HepG2 (cell line): ENCODE measurements at regions not wholly inside any gene's neighbourhood (a gene's known extent, or its start where the extent isn't known, plus 50 kb on each side); places are given as distances from the start of the nearest gene placed in this dataset.
A peak's percentile ranks its signal among the peaks of the same experiment; 100 is the strongest.

ENCODE experiments used
- ATAC-seq: fragments of 200-7000 bp; cut with Tn5 transposase; 3 replicates; pipeline ENCODE4 v1.9.1; 2020; ENCODE audit warnings: mild to moderate bottlenecking, moderate library complexity
- BruUV-seq: library from RNA; stranded (reverse); fragments of 400-500 nt; replicated peaks from 2 replicates; lab custom pipeline; 2021; lab: Mats Ljungman, UMichigan
- CTCF ChIA-PET: fragments of 300-600 bp; formaldehyde crosslinking; extraction: SDS; loops from one replicate; lab custom pipeline; 2021; ENCODE audit warnings: low total read pairs, inconsistent platforms, low intra/inter-chr PET ratio; lab: Yijun Ruan, JAX
- POLR2A ChIA-PET: fragments of 350-600 bp; sonication (Branson Sonifier 250); formaldehyde crosslinking; loops from one replicate; lab custom pipeline; 2020; ENCODE audit warnings: antibody characterized with exemption, inconsistent platforms; lab: Yijun Ruan, JAX
- DNase-seq: peaks from one replicate; pipeline ENCODE4 v3.0.0-alpha.2; 2015; ENCODE audit warnings: low spot score
- FAIRE-seq: peaks from 3 replicates; lab custom pipeline; 2011; peaks lifted over from hg19 to GRCh38; lab: Jason Lieb, UNC
- H2AFZ ChIP-seq: one replicate; pipeline ENCODE4 v1.6.1; 2011; ENCODE audit warnings: low read length, inconsistent platforms
- H3K27ac ChIP-seq: fragments of 300-600 bp; 3 replicates; pipeline ENCODE4 v1.8.0; 2011; ENCODE audit warnings: mixed run types, mild to moderate bottlenecking, mixed read lengths, low read length, inconsistent platforms; ENCODE audit not compliant: insufficient read depth; ENCODE audit errors: extremely low read length
- H3K27me3 ChIP-seq, 2 experiments: fragments of 200-600 bp in 1 of 2; 2 replicates in 1 of 2; 3 replicates in 1 of 2; pipeline versions ENCODE4 v1.6.0 to v1.8.0; 2011; ENCODE audit warnings: low read length in 2 of 2, mild to moderate bottlenecking in 2 of 2, moderate library complexity in 2 of 2, inconsistent platforms in 1 of 2; ENCODE audit not compliant: insufficient read depth in 2 of 2, control insufficient read depth in 1 of 2
- H3K36me3 ChIP-seq, 2 experiments: fragments of 200-600 bp in 1 of 2; replicated peaks in 1 of 2; 2 replicates in 1 of 2; 3 replicates in 1 of 2; pipeline versions ENCODE4 v1.5.1 to v1.8.0; 2011; ENCODE audit warnings: low read length in 2 of 2, inconsistent platforms in 1 of 2; ENCODE audit not compliant: insufficient read depth in 2 of 2, control insufficient read depth in 1 of 2
- H3K4me1 ChIP-seq: 2 replicates; pipeline ENCODE4 v1.5.1; 2012; ENCODE audit warnings: low read length, inconsistent platforms; ENCODE audit not compliant: insufficient read depth
- H3K4me2 ChIP-seq: 2 replicates; pipeline ENCODE4 v1.6.0; 2011; ENCODE audit warnings: low read depth, low read length, inconsistent platforms
- H3K4me3 ChIP-seq, 3 experiments: fragments of 200-600 bp in 1 of 3; sonication (generic), shearing (Covaris generic) in 1 of 3; replicated peaks in 1 of 3; 2 replicates each; pipeline ENCODE4 v1.5.1; 2011 to 2016; ENCODE audit warnings: low read length in 3 of 3, inconsistent platforms in 2 of 3, low read depth in 2 of 3, mild to moderate bottlenecking in 2 of 3, control low read depth in 1 of 3, mixed read lengths in 1 of 3; ENCODE audit not compliant: insufficient read depth in 1 of 3
- H3K79me2 ChIP-seq: one replicate; pipeline ENCODE4 v1.6.1; 2011; ENCODE audit warnings: low read length, inconsistent platforms; ENCODE audit not compliant: insufficient read depth
- H3K9ac ChIP-seq: 2 replicates; pipeline ENCODE4 v1.6.0; 2011; ENCODE audit warnings: mild to moderate bottlenecking, low read depth, low read length, inconsistent platforms; ENCODE audit not compliant: insufficient read depth
- H3K9me3 ChIP-seq: 2 replicates; pipeline ENCODE4 v1.5.1; 2012; ENCODE audit warnings: mild to moderate bottlenecking, low read length
- H4K20me1 ChIP-seq: 2 replicates; pipeline ENCODE4 v1.6.0; 2011; ENCODE audit warnings: inconsistent platforms, mild to moderate bottlenecking, low read length, moderate library complexity; ENCODE audit not compliant: insufficient read depth
- MAFK ChIP-seq, 2 experiments: IDR thresholded peaks in 1 of 2; conservative IDR thresholded peaks in 1 of 2; 2 replicates each; pipeline ENCODE4 v1.6.1; 2011; ENCODE audit warnings: improper control_type of control experiment in 2 of 2, low read length in 2 of 2
- NR2F6 ChIP-seq, 2 experiments: IDR thresholded peaks; 2 replicates each; pipeline ENCODE4 v1.6.1; 2016; ENCODE audit warnings: antibody characterized with exemption in 1 of 2, mild to moderate bottlenecking in 1 of 2
- ONECUT2 ChIP-seq: sonication (generic); formaldehyde crosslinking; IDR thresholded peaks from 2 replicates; pipeline ENCODE4 v1.4.0; 2020; ENCODE audit warnings: missing genetic modification reagents
- SMC3 ChIP-seq: IDR thresholded peaks from 2 replicates; pipeline ENCODE4 v1.6.1; 2011; ENCODE audit warnings: low read length, improper control_type of control experiment
- YEATS4 ChIP-seq: sonication (generic); formaldehyde crosslinking; IDR thresholded peaks from 2 replicates; pipeline ENCODE4 v1.4.0; 2020; ENCODE audit warnings: missing genetic modification reagents, borderline replicate concordance
- ZNF253 ChIP-seq: sonication (generic); formaldehyde crosslinking; IDR thresholded peaks from 2 replicates; pipeline ENCODE4 v1.8.0; 2022; ENCODE audit warnings: mild to moderate bottlenecking, missing genetic modification reagents, borderline replicate concordance
- ZNF263 ChIP-seq: sonication (generic); formaldehyde crosslinking; IDR thresholded peaks from 2 replicates; pipeline ENCODE4 v1.4.0; 2020; ENCODE audit warnings: missing genetic modification reagents
- WGBS: methylation state at CpG from one replicate; pipeline ENCODE4 v1.1.6; 2017; ENCODE audit warnings: low lambda C conversion rate; 5-methylcytosine and 5-hydroxymethylcytosine counted together
- in situ Hi-C: cut with HindIII; loops from 2 replicates; pipeline ENCODE4 v1.10.0; 2017; ENCODE audit warnings: low pct_unique_long_range_greater_than_20kb; ENCODE audit not compliant: extremely low pct_ligation_motif_present
- intact Hi-C: fragments of 100-400 bp; cut with micrococcal nuclease; formaldehyde crosslinking; loops from one replicate; pipeline ENCODE4 v1.10.0; 2022; ENCODE audit not compliant: unreplicated experiment
- TF ChIP-seq, protein P1 (sequence below): sonication (generic); IDR thresholded peaks from 2 replicates; pipeline ENCODE4 v1.6.1; 2016; ENCODE audit warnings: low read depth, borderline replicate concordance

DNA sequence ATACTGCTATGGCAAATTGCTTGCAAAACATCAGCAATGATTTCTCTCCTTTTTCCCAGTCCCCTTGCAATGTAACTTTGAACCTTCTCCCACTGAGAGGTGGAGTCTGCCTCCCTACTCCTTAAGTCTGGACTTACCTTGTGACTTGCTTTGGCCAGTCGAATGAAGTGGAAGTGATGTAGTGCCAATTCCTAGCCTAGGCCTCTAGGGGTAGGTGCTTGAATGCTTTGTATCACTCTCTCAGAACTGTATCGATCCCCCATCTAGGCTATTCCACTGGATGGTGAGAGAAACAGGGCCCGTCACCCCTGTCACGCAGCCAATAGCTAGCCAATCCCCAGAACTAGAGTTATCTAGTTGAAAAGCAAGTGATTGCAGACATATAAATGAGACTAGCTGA lies 238.6 kb downstream of the BTBD3 start (continued):
- TF ChIP-seq ZNF263 (CRISPR knock-in tag) = no peak
- no peak for TF ChIP-seq ZNF253 (CRISPR knock-in tag)
- TF ChIP-seq YEATS4 (CRISPR knock-in tag) = no peak
- TF ChIP-seq, protein P1, sequence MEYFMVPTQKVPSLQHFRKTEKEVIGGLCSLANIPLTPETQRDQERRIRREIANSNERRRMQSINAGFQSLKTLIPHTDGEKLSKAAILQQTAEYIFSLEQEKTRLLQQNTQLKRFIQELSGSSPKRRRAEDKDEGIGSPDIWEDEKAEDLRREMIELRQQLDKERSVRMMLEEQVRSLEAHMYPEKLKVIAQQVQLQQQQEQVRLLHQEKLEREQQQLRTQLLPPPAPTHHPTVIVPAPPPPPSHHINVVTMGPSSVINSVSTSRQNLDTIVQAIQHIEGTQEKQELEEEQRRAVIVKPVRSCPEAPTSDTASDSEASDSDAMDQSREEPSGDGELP = no peak
- TF ChIP-seq NR2F6 (IDR thresholded peaks at IDR 0.05) = no peak
- no peak for TF ChIP-seq NR2F6 (CRISPR knock-in tag; IDR thresholded peaks at IDR 0.05)
- TF ChIP-seq ONECUT2 (CRISPR knock-in tag) = no peak
- TF ChIP-seq, all 625 proteins: peak for 0

DNA sequence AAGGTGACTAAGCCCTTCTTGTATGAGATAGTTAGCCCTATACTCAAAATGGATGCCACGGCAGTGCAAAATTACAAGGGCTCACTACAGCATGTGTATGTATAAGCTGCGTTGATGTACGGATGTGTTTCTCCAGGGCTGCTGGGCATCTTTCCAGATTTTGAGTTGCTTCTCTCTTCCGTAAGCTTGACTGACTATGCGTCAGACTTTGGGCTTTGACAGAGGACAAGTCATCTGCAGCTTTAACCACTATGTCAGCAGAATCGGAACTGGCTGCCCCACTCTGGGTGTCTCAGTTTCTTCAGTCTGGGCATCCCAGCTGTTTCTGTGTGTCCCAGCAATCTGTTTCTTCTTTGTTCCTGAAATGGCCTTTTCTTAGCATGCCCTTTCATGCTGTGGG lies 241.6 kb downstream of the BTBD3 start:
- no TSS peak for BruUV-seq
- Histone ChIP-seq H3K27me3 (no peaks in the 10 kb centered on the region), H3K4me3 (no peak overlapping the region), H2AFZ (no peak overlapping the region), H3K9me3 (peaks cover 83% of the 10 kb centered on the region), H3K9ac (no peak overlapping the region), H3K4me1 (no peaks in the 10 kb centered on the region), H3K27ac (no peak overlapping the region)
- POLR2A ChIA-PET = no interaction called here
- in situ Hi-C loops = no loop called here
- 40% methylated on average over 6 of the region's 6 CpGs for WGBS
- TF ChIP-seq SMC3 (no peak), MAFK (conservative IDR thresholded peaks at IDR 0.05 in 1 of 2, IDR thresholded peaks at IDR 0.05 in 1 of 2; ENCODE audit: low read length in 2 of 2) (peak in 1 of 2 experiments; percentile 51; a peak in 2 of 4 replicates)
- TF ChIP-seq, all 625 proteins: peak for 1
- FAIRE-seq (no peak), ATAC-seq (no peak), DNase-seq (no peak)
- H3K4me2 ChIP-seq = no peak overlapping the region
- H3K79me2 ChIP-seq = no peaks in the 10 kb centered on the region
- no peaks in the 10 kb centered on the region for H4K20me1 ChIP-seq
- intact Hi-C loops = no loop called here
- CTCF ChIA-PET = no interaction called here
- no peaks in the 10 kb centered on the region for H3K36me3 ChIP-seq
